BE2C (cell line): ENCODE measurements at regions not wholly inside any gene's neighbourhood (a gene's known extent, or its start where the extent isn't known, plus 50 kb on each side); places are given as distances from the start of the nearest gene placed in this dataset.

Source experiments
- DNase-seq: peaks from one replicate; pipeline ENCODE4 v3.0.0-alpha.2; 2020
- H3K27me3 ChIP-seq: fragments of 250-450 bp; sonication (Bioruptor Pico); 2 replicates; pipeline ENCODE4 v1.5.1; 2020; ENCODE audit warnings: mild to moderate bottlenecking
- H3K36me3 ChIP-seq: fragments of 250-450 bp; sonication (Bioruptor Pico); 2 replicates; pipeline ENCODE4 v1.5.1; 2020; ENCODE audit warnings: mild to moderate bottlenecking
- H3K4me1 ChIP-seq: fragments of 250-450 bp; sonication (Bioruptor Pico); 2 replicates; pipeline ENCODE4 v1.5.1; 2020
- H3K4me3 ChIP-seq: 2 replicates; pipeline ENCODE4 v1.5.1; 2011; ENCODE audit warnings: low read depth, low read length
- H3K9me3 ChIP-seq: fragments of 250-450 bp; sonication (Bioruptor Pico); 2 replicates; pipeline ENCODE4 v1.5.1; 2020
- CTCF ChIP-seq: IDR thresholded peaks from 2 replicates; pipeline ENCODE4 v1.5.1; 2012; ENCODE audit warnings: mild to moderate bottlenecking, low read depth, low read length

GRCh38 chr20:58081846-58082245 is 146.6 kb downstream of the ANKRD60 start:
- H3K9me3 ChIP-seq = no peaks in the 10 kb centered on the region
- TF ChIP-seq CTCF = no peak
- no peak overlapping the region for H3K4me3 ChIP-seq
- H3K36me3 ChIP-seq = no peaks in the 10 kb centered on the region
- H3K27me3 ChIP-seq = no peaks in the 10 kb centered on the region
- DNase-seq = no peak
- H3K4me1 ChIP-seq = no peaks in the 10 kb centered on the region

- no peaks in the 10 kb centered on the region for H3K36me3 ChIP-seq
- peaks cover 13% of the 10 kb centered on the region for H3K4me1 ChIP-seq
- no peaks in the 10 kb centered on the region for H3K27me3 ChIP-seq
- no peaks in the 10 kb centered on the region for H3K9me3 ChIP-seq
- TF ChIP-seq CTCF = no peak
- H3K4me3 ChIP-seq = no peak overlapping the region
- no peak for DNase-seq
These were observed 149.5 kb downstream of the ANKRD60 start for GRCh38 chr20:58078741-58079522.

- H3K36me3 ChIP-seq = no peaks in the 10 kb centered on the region
- no peaks in the 10 kb centered on the region for H3K27me3 ChIP-seq
- H3K4me3 ChIP-seq = no peak overlapping the region
- H3K9me3 ChIP-seq = no peaks in the 10 kb centered on the region
- H3K4me1 ChIP-seq = peaks cover 13% of the 10 kb centered on the region
- no peak for DNase-seq
- no peak for TF ChIP-seq CTCF
These were observed 151.2 kb downstream of the ANKRD60 start for GRCh38 chr20:58077282-58077681.

DNA sequence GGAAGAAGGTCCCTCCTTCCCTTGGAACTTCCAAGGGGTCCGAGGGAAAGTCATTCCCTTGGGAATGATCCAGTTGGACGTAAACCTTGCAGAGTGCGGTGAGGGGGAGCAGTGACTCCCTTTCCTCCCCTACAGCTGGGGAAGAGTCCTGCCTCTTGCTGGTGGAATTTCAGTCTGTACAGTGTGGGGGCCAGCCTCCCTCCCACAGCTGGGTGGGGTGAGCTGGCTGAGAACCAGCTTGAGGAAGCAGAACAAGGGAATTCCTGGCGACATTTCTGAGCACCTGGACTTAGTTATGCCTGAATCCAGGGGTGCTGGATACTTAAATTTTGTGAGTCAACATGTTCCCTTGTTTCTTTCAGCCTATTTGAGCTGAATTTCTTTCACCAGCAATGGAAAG is 152.0 kb downstream of the ANKRD60 start:
- Histone ChIP-seq H3K36me3 (no peaks in the 10 kb centered on the region), H3K27me3 (no peaks in the 10 kb centered on the region)

DNA sequence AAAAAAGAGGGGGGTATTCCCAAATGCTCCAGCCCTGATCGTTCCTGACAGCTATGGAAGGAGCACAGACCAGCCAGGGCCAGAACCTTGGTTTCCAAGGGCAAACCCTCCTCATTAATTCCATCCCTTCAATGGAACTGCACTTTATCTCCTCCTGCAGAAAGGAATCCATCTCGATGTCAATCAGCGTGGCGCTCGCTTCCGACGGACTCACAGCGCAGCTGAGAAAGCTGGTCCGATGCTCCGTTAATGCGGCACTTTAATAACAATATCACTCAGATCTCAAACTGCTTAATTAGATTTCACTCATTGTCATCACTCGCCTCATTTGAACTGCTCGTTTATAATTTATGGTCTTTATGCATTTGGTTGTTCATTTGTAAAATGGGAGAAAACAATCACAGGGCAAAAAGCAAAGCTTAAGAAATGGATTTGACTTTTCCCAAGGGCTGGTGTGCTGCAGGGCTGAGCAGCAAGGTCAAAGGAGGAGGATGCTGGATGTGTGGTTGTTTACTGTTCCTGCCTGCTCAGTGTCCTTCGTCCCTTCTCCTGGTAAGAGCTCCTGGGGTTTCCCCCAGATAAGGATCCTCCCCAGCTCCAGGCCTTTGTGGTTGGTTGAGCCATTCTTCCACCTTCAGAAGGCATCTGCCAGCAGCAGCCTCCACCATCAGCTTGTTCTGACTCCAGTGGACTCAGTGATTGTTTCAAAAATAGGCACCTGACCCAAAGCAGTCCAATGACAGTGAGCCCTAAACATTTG is 152.7 kb downstream of the ANKRD60 start:
- no peaks in the 10 kb centered on the region for H3K36me3 ChIP-seq
- peak; percentile 50 for DNase-seq
- no peak for TF ChIP-seq CTCF
- peak overlapping the region; percentile 40 for H3K4me3 ChIP-seq
- peaks cover 13% of the 10 kb centered on the region for H3K4me1 ChIP-seq
- H3K27me3 ChIP-seq = no peaks in the 10 kb centered on the region
- no peaks in the 10 kb centered on the region for H3K9me3 ChIP-seq

More for the DNA sequence above, 152.0 kb downstream of the ANKRD60 start:
- H3K9me3 ChIP-seq = no peaks in the 10 kb centered on the region
- TF ChIP-seq CTCF = no peak
- DNase-seq = no peak
- peaks cover 13% of the 10 kb centered on the region for H3K4me1 ChIP-seq
- no peak overlapping the region for H3K4me3 ChIP-seq
